HFF-Myc (cell line): ENCODE measurements at regions not wholly inside any gene's neighbourhood (a gene's known extent, or its start where the extent isn't known, plus 50 kb on each side); places are given as distances from the start of the nearest gene placed in this dataset.

Experiments used
- DNase-seq: peaks from one replicate; pipeline ENCODE4 v3.0.0-alpha.2; 2011; ENCODE audit warnings: low read depth; ENCODE audit errors: extremely low read depth
- H3K4me3 ChIP-seq: replicated peaks from 2 replicates; pipeline ENCODE4 v1.5.1; 2011; ENCODE audit warnings: low read depth, mild to moderate bottlenecking, control low read depth, low read length
- CTCF ChIP-seq: IDR thresholded peaks from 2 replicates; pipeline ENCODE4 v1.5.1; 2012; ENCODE audit warnings: mild to moderate bottlenecking, low read depth, low read length, control low read depth; ENCODE audit errors: missing control alignments

- TF ChIP-seq CTCF: no peak
- DNase-seq: no peak
- no peak overlapping the region for H3K4me3 ChIP-seq
These were observed 86.9 kb upstream of the SLC25A26 start for GRCh38 chr3:66133853-66134445.

- H3K4me3 ChIP-seq: no peak overlapping the region
- no peak for DNase-seq
- TF ChIP-seq CTCF: no peak
These were observed 87.6 kb upstream of the SLC25A26 start for GRCh38 chr3:66133050-66133757.

- H3K4me3 ChIP-seq: no peak overlapping the region
- no peak for DNase-seq
- TF ChIP-seq CTCF: no peak
These were observed 89.9 kb upstream of the MAGI1 start for GRCh38 chr3:66128623-66129022.

GRCh38 chr3:66121318-66121717 is 82.6 kb upstream of the MAGI1 start:
- no peak for TF ChIP-seq CTCF
- DNase-seq: no peak
- no peak overlapping the region for H3K4me3 ChIP-seq

DNA sequence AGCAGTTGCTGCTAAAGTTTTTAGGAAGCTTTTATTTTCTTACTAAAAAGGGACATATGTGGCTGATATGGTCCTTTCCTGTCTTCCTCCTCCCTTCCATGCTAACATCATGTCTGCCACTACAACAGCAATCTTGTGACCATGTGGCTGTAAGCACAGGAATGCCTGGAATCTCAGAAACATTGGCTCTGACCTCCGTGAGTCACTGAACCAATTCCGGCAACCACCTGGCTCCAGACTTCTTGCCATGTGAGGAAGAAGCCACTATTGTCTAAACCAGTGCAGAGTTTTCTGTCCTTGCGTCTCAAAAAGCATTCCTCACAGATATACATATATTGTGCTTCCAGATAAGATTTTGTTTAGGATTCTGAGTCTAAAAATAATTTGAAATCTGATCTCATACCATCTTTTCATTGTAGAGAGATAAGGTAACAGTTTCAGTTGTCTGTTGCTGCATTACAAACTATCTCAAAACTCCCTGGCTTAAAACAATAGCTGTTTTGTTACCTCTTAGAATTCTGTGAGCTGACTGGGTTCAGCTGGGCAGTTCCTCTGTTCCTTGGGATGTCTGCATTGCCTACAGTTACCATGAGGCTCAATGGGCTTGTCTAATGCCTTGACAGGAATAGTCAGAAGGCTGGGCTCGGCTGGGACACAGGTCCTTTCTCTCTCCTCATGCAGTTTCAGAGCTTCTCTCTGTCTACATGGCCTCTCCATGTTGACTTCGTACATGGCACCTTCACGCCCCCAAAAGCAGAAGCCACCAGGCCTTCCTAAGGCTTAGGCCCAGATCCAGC is 77.3 kb upstream of the MAGI1 start:
- TF ChIP-seq CTCF: no peak
- peak; percentile 98 for DNase-seq
- H3K4me3 ChIP-seq: no peak overlapping the region

DNA sequence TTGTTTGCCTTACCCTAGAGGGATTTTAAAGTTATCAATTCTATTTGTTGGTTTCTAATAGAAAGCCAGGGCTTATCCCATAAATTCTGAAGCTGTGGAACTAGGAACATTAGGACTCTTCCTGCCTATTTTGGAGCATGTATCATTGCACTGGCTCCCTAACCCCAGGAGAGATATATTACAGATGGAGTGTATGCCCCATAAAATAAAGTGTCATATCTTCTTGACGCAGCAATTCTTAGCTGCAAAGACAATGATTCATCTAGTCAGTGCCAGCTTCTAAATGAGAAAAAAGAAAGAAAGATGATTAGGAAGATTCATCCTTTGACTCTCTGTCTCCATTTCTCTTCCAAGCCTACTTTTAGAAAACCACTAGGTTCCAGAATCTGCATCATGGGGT is 74.8 kb upstream of the MAGI1 start:
- no peak for DNase-seq
- no peak overlapping the region for H3K4me3 ChIP-seq
- no peak for TF ChIP-seq CTCF
